ENCODE measurements at regions not wholly inside any gene's neighbourhood (a gene's known extent, or its start where the extent isn't known, plus 50 kb on each side); places are given as distances from the start of the nearest gene placed in this dataset.

GRCh38 chr13:82797876-82798275, 1084.4 kb downstream of the SLITRK1 start:
- Histone ChIP-seq H3K27ac (no peak overlapping the region), H3K4me3 (no peak overlapping the region), H3K36me3 (no peaks in the 10 kb centered on the region), H3K9me3 (no peaks in the 10 kb centered on the region), H3K27me3 (no peaks in the 10 kb centered on the region), H3K4me1 (no peaks in the 10 kb centered on the region)
- no peak for TF ChIP-seq CTCF (IDR thresholded peaks at IDR 0.05)
- no peak for DNase-seq (ENCODE audit: low spot score)

GRCh38 chr13:82791035-82791434, 1091.2 kb downstream of the SLITRK1 start:
- Histone ChIP-seq H3K36me3 (no peaks in the 10 kb centered on the region), H3K9me3 (no peaks in the 10 kb centered on the region), H3K27me3 (no peaks in the 10 kb centered on the region), H3K4me3 (no peak overlapping the region), H3K27ac (no peak overlapping the region), H3K4me1 (no peaks in the 10 kb centered on the region)
- TF ChIP-seq CTCF (IDR thresholded peaks at IDR 0.05), result no peak
- no peak for DNase-seq (ENCODE audit: low spot score)

GRCh38 chr13:82772816-82773215, 1109.5 kb downstream of the SLITRK1 start:
- H3K36me3 ChIP-seq, result no peaks in the 10 kb centered on the region
- no peaks in the 10 kb centered on the region for H3K9me3 ChIP-seq
- DNase-seq (ENCODE audit: low spot score), result no peak
- no peak for TF ChIP-seq CTCF (IDR thresholded peaks at IDR 0.05)
- no peaks in the 10 kb centered on the region for H3K4me1 ChIP-seq
- no peaks in the 10 kb centered on the region for H3K27me3 ChIP-seq
- H3K27ac ChIP-seq, result no peak overlapping the region
- no peak overlapping the region for H3K4me3 ChIP-seq

GRCh38 chr13:82766732-82767321, 1115.4 kb downstream of the SLITRK1 start:
- no peak for DNase-seq (ENCODE audit: low spot score)
- Histone ChIP-seq H3K4me3 (no peak overlapping the region), H3K9me3 (no peaks in the 10 kb centered on the region), H3K36me3 (no peaks in the 10 kb centered on the region), H3K4me1 (no peaks in the 10 kb centered on the region), H3K27ac (no peak overlapping the region), H3K27me3 (no peaks in the 10 kb centered on the region)
- TF ChIP-seq CTCF (IDR thresholded peaks at IDR 0.05), result no peak

GRCh38 chr13:82758044-82758443, 1124.2 kb downstream of the SLITRK1 start:
- Histone ChIP-seq H3K9me3 (no peaks in the 10 kb centered on the region), H3K27ac (no peak overlapping the region), H3K36me3 (no peaks in the 10 kb centered on the region), H3K4me1 (no peaks in the 10 kb centered on the region), H3K27me3 (no peaks in the 10 kb centered on the region), H3K4me3 (no peak overlapping the region)
- no peak for TF ChIP-seq CTCF (IDR thresholded peaks at IDR 0.05)
- DNase-seq (ENCODE audit: low spot score), result no peak

GRCh38 chr13:82751206-82751605, 1131.1 kb downstream of the SLITRK1 start:
- no peak for TF ChIP-seq CTCF (IDR thresholded peaks at IDR 0.05)
- Histone ChIP-seq H3K27me3 (no peaks in the 10 kb centered on the region), H3K4me1 (no peaks in the 10 kb centered on the region), H3K9me3 (no peaks in the 10 kb centered on the region), H3K4me3 (no peak overlapping the region), H3K27ac (no peak overlapping the region), H3K36me3 (no peaks in the 10 kb centered on the region)
- DNase-seq (ENCODE audit: low spot score), result no peak
